GM23248 (cell line): ENCODE measurements at regions not wholly inside any gene's neighbourhood (a gene's known extent, or its start where the extent isn't known, plus 50 kb on each side); places are given as distances from the start of the nearest gene placed in this dataset.

ENCODE experiments used
- DNase-seq: peaks from one replicate; pipeline ENCODE4 v3.0.0-alpha.2; 2015
- H2AFZ ChIP-seq: fragments of 200-600 bp; sonication (generic); 2 replicates; pipeline ENCODE4 v1.6.1; 2016; ENCODE audit warnings: antibody characterized with exemption
- H3F3A ChIP-seq: fragments of 200-600 bp; sonication (generic); 2 replicates; pipeline ENCODE4 v1.6.1; 2016; ENCODE audit warnings: mild to moderate bottlenecking, antibody characterized with exemption, mixed run types; ENCODE audit not compliant: insufficient read depth
- H3K27ac ChIP-seq: fragments of 200-600 bp; sonication (generic); 2 replicates; pipeline ENCODE4 v1.5.1; 2016; ENCODE audit warnings: mild to moderate bottlenecking
- H3K27me3 ChIP-seq: fragments of 200-600 bp; sonication (generic); replicated peaks from 2 replicates; pipeline ENCODE4 v1.6.1; 2016; ENCODE audit warnings: mild to moderate bottlenecking; ENCODE audit not compliant: insufficient read depth
- H3K36me3 ChIP-seq: fragments of 200-600 bp; sonication (generic); 2 replicates; pipeline ENCODE4 v1.6.1; 2016; ENCODE audit warnings: low read depth, mild to moderate bottlenecking
- H3K4me1 ChIP-seq: fragments of 200-600 bp; sonication (generic); 2 replicates; pipeline ENCODE4 v1.6.1; 2016; ENCODE audit warnings: mild to moderate bottlenecking; ENCODE audit not compliant: insufficient read depth
- H3K4me2 ChIP-seq: fragments of 200-600 bp; sonication (generic); one replicate; pipeline ENCODE4 v1.6.1; 2016; ENCODE audit warnings: mild to moderate bottlenecking; ENCODE audit not compliant: unreplicated experiment
- H3K4me3 ChIP-seq: fragments of 200-600 bp; sonication (generic); 2 replicates; pipeline ENCODE4 v1.5.1; 2016; ENCODE audit warnings: mild to moderate bottlenecking
- H3K79me2 ChIP-seq: fragments of 200-600 bp; sonication (generic); 2 replicates; pipeline ENCODE4 v1.6.1; 2016; ENCODE audit warnings: mild to moderate bottlenecking; ENCODE audit not compliant: insufficient read depth
- H3K9ac ChIP-seq: fragments of 200-600 bp; sonication (generic); 2 replicates; pipeline ENCODE4 v1.6.1; 2016; ENCODE audit warnings: mild to moderate bottlenecking
- H3K9me2 ChIP-seq: fragments of 200-600 bp; sonication (generic); 2 replicates; pipeline ENCODE4 v1.6.1; 2016; ENCODE audit warnings: mixed run types, mild to moderate bottlenecking, moderate library complexity; ENCODE audit not compliant: insufficient read depth
- H3K9me3 ChIP-seq: fragments of 200-600 bp; sonication (generic); one replicate; pipeline ENCODE4 v1.6.1; 2017; ENCODE audit warnings: low read depth
- H4K20me1 ChIP-seq: fragments of 200-600 bp; sonication (generic); 2 replicates; pipeline ENCODE4 v1.6.0; 2016; ENCODE audit not compliant: insufficient read depth
- EZH2 ChIP-seq: fragments of 200-600 bp; sonication (generic); IDR thresholded peaks from 2 replicates; pipeline ENCODE4 v1.6.1; 2018; ENCODE audit warnings: antibody characterized with exemption, mild to moderate bottlenecking; ENCODE audit not compliant: insufficient read depth, poor library complexity, severe bottlenecking
- EZH2phosphoT487 ChIP-seq: fragments of 200-600 bp; sonication (generic); IDR thresholded peaks from 2 replicates; pipeline ENCODE4 v1.6.1; 2018; ENCODE audit warnings: antibody characterized with exemption, moderate library complexity, mild to moderate bottlenecking, low read depth; ENCODE audit not compliant: insufficient read depth
- WGBS, 2 experiments: methylation state at CpG; one replicate each; pipeline ENCODE4 v1.1.6; 2015 to 2017; ENCODE audit warnings: low lambda C conversion rate in 2 of 2, low coverage in 1 of 2; ENCODE audit errors: missing lambda C conversion rate in 2 of 2; 5-methylcytosine and 5-hydroxymethylcytosine counted together
- in situ Hi-C: fragments of 300-500 bp; cut with MboI; formaldehyde crosslinking; loops from 2 replicates; pipeline ENCODE4 v1.15.0; 2020

DNA sequence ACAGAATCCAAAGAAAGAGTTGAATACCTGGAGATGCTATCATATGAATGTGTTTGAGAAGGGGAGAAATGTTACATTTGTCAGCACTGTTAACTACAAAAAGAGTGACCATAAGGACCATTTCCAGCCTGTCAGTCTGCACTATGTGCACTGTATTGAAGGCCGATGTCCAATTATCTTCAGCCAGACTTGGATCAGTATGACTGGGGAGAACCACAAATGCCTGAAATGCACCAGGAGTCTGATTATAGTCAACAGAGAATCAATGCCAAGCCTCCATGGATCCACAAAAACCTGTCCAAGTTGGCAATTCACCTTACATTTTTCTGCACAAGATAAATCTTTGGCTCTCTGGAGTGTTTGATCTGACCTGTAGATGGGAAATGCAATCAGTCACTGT, 697.5 kb upstream of the SGCG start:
- TF ChIP-seq EZH2phosphoT487 = no peak
- no peak for TF ChIP-seq EZH2
- H3K9ac ChIP-seq = no peak overlapping the region
- no peaks in the 10 kb centered on the region for H3K79me2 ChIP-seq
- H4K20me1 ChIP-seq = no peaks in the 10 kb centered on the region
- H2AFZ ChIP-seq = no peak overlapping the region
- no peaks in the 10 kb centered on the region for H3K36me3 ChIP-seq
- no peak overlapping the region for H3K4me3 ChIP-seq
- H3K9me3 ChIP-seq = no peaks in the 10 kb centered on the region
- no peaks in the 10 kb centered on the region for H3K9me2 ChIP-seq
- in situ Hi-C loops = no loop called here
- no peak for DNase-seq
- H3K4me1 ChIP-seq = no peaks in the 10 kb centered on the region
- H3F3A ChIP-seq = no peaks in the 10 kb centered on the region
- H3K27me3 ChIP-seq = no peaks in the 10 kb centered on the region
- no peak overlapping the region for H3K27ac ChIP-seq
- no peak overlapping the region for H3K4me2 ChIP-seq
- WGBS, 2 experiments = 63 to 75% methylated on average over 1 of the region's 1 CpG

DNA sequence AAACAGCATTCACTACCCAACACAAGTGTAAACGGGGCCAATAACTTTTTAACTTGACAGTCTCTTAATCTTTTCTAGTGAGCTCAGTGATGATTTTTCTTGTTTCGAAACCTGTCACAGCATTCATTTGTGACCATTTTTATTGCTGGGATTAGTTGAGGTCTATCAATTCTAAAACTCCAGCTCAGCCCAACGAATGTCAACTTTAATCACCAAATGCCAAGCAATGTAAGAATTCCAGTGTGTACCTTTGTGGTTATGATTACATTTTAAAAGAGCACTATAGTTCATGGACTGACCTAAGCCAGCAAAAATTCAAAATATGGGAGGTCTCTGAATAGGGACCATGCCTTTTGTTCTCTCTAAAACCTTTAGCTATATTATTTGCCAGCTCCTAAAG, 694.3 kb upstream of the SGCG start:
- H3K4me1 ChIP-seq = no peaks in the 10 kb centered on the region
- H2AFZ ChIP-seq = no peak overlapping the region
- no peak for DNase-seq
- in situ Hi-C loops = no loop called here
- no peaks in the 10 kb centered on the region for H3K9me3 ChIP-seq
- no peaks in the 10 kb centered on the region for H3K9me2 ChIP-seq
- H4K20me1 ChIP-seq = no peaks in the 10 kb centered on the region
- H3K4me2 ChIP-seq = no peak overlapping the region
- WGBS, 2 experiments = 4 to 5% methylated on average over 3 of the region's 3 CpGs
- H3F3A ChIP-seq = no peaks in the 10 kb centered on the region
- H3K36me3 ChIP-seq = no peaks in the 10 kb centered on the region
- no peak overlapping the region for H3K27ac ChIP-seq
- no peaks in the 10 kb centered on the region for H3K79me2 ChIP-seq
- no peak for TF ChIP-seq EZH2
- TF ChIP-seq EZH2phosphoT487 = no peak
- no peak overlapping the region for H3K4me3 ChIP-seq
- no peak overlapping the region for H3K9ac ChIP-seq
- no peaks in the 10 kb centered on the region for H3K27me3 ChIP-seq

DNA sequence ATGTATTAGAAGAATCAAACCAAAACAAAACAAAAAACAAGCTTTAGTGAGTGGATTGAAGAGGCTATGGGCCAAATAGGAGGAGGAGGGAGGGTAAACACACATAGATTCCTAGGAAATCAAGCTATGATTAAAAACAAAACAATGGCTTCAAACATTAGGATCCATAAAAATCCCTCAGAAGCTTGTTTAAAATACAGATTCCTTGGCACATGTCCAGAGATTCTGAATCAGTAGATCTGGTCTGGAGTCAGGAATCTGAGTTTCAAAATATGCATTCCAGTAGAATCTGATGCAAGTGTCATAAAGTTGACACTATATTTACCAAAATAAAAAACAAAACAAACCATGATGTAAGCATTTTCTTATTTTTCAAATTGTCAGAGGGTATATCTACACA, 692.8 kb upstream of the SGCG start:
- Histone ChIP-seq H2AFZ (no peak overlapping the region), H3K4me3 (no peak overlapping the region), H3K27ac (no peak overlapping the region), H3K9me2 (no peaks in the 10 kb centered on the region), H3F3A (no peaks in the 10 kb centered on the region), H3K4me1 (no peaks in the 10 kb centered on the region), H3K9me3 (no peaks in the 10 kb centered on the region), H4K20me1 (no peaks in the 10 kb centered on the region), H3K79me2 (no peaks in the 10 kb centered on the region), H3K36me3 (no peaks in the 10 kb centered on the region), H3K4me2 (no peak overlapping the region), H3K27me3 (no peaks in the 10 kb centered on the region), H3K9ac (no peak overlapping the region)
- in situ Hi-C loops = no loop called here
- peak; percentile 4 for DNase-seq
- TF ChIP-seq EZH2 = no peak
- TF ChIP-seq EZH2phosphoT487 = no peak

DNA sequence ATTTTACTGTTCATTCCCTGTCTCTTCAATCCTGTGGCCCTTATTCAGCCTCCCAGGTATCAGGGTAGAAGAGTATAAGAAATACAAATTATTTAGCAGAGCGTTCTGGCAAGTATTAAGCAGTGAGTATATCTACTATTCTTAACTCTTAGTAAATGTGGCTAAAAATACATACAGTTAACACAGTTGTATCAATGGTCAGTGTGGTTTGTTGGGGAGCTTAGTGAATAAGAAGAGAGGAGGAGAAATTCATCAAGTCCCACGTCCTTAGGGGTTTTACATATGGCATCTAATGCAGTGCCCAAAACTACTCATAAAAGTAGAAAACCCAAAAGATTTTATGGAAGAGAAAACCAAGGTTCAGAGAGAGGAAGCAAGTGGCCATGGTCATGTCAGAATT, 691.0 kb upstream of the SGCG start:
- no peaks in the 10 kb centered on the region for H3K4me1 ChIP-seq
- no peaks in the 10 kb centered on the region for H3K9me3 ChIP-seq
- no peaks in the 10 kb centered on the region for H4K20me1 ChIP-seq
- no peaks in the 10 kb centered on the region for H3K36me3 ChIP-seq
- WGBS, 2 experiments = 25 to 38% methylated on average over 2 of the region's 2 CpGs
- TF ChIP-seq EZH2 (no peak), EZH2phosphoT487 (no peak)
- no peaks in the 10 kb centered on the region for H3K9me2 ChIP-seq
- no peaks in the 10 kb centered on the region for H3K79me2 ChIP-seq
- H3F3A ChIP-seq = no peaks in the 10 kb centered on the region
- no peak overlapping the region for H2AFZ ChIP-seq
- in situ Hi-C loops = no loop called here
- no peaks in the 10 kb centered on the region for H3K27me3 ChIP-seq
- H3K4me2 ChIP-seq = no peak overlapping the region
- H3K9ac ChIP-seq = no peak overlapping the region
- no peak overlapping the region for H3K27ac ChIP-seq
- no peak overlapping the region for H3K4me3 ChIP-seq
- no peak for DNase-seq

DNA sequence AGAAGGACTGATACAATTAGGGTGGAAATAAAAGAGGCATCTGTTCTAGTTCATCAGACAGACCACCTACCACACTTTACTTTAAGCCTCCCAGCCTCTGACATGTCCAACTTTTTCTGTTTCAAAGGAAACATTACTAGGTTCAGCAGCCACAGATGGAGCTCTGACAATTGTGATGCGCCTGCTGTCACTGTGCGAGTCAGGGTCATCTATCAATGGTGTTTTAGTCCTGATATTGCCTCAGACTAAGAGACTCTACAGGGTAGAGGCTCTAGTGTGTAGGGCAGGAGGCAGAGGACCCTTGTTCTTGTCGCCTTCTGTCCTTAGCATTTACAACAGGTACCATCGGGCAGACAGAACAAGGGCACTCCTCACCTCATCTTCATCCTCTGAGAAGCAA, 685.0 kb upstream of the SGCG start:
- no peak overlapping the region for H3K4me3 ChIP-seq
- H3K27ac ChIP-seq = no peak overlapping the region
- H3K36me3 ChIP-seq = no peaks in the 10 kb centered on the region
- in situ Hi-C loops = no loop called here
- no peaks in the 10 kb centered on the region for H4K20me1 ChIP-seq
- no peaks in the 10 kb centered on the region for H3K79me2 ChIP-seq
- no peaks in the 10 kb centered on the region for H3K9me2 ChIP-seq
- no peak overlapping the region for H3K9ac ChIP-seq
- no peaks in the 10 kb centered on the region for H3K4me1 ChIP-seq
- TF ChIP-seq EZH2 (no peak), EZH2phosphoT487 (no peak)
- H3K27me3 ChIP-seq = no peaks in the 10 kb centered on the region
- no peaks in the 10 kb centered on the region for H3K9me3 ChIP-seq
- no peak overlapping the region for H2AFZ ChIP-seq
- 57 to 66% methylated on average over 4 of the region's 4 CpGs for WGBS, 2 experiments
- H3K4me2 ChIP-seq = no peak overlapping the region
- no peak for DNase-seq
- no peaks in the 10 kb centered on the region for H3F3A ChIP-seq
